Activated naive CD4-positive, alpha-beta T cell treated with anti-CD3 and anti-CD28 coated beads for 36 hours (primary cell): ENCODE measurements at regions not wholly inside any gene's neighbourhood (a gene's known extent, or its start where the extent isn't known, plus 50 kb on each side); places are given as distances from the start of the nearest gene placed in this dataset.

Experiments used
- CTCF ChIA-PET: fragments of 350-600 bp; sonication (Branson Sonifier 250); formaldehyde crosslinking; loops from one replicate; lab custom pipeline; 2021; ENCODE audit warnings: antibody characterized with exemption; lab: Charles Lee
- DNase-seq: peaks from one replicate; pipeline ENCODE4 v3.0.0-alpha.2; 2020
- H3K27ac Mint-ChIP-seq: one replicate; pipeline ENCODE4 v1.8.0; 2021; ENCODE audit warnings: mild to moderate bottlenecking, mixed read lengths
- H3K27me3 Mint-ChIP-seq: one replicate; pipeline ENCODE4 v1.8.0; 2021; ENCODE audit warnings: low read depth, mixed read lengths
- H3K36me3 Mint-ChIP-seq: one replicate; pipeline ENCODE4 v1.8.0; 2021; ENCODE audit warnings: low read depth, mixed read lengths
- H3K4me1 Mint-ChIP-seq: one replicate; pipeline ENCODE4 v1.8.0; 2021; ENCODE audit warnings: low read depth, mixed read lengths
- H3K4me3 Mint-ChIP-seq: one replicate; pipeline ENCODE4 v1.8.0; 2021; ENCODE audit warnings: mild to moderate bottlenecking, moderate library complexity, mixed read lengths
- H3K9me3 Mint-ChIP-seq: one replicate; pipeline ENCODE4 v1.8.0; 2021; ENCODE audit warnings: mixed read lengths
- intact Hi-C: fragments of 100-400 bp; cut with micrococcal nuclease; formaldehyde crosslinking; loops from one replicate; pipeline ENCODE4 v1.15.1; 2023

DNA sequence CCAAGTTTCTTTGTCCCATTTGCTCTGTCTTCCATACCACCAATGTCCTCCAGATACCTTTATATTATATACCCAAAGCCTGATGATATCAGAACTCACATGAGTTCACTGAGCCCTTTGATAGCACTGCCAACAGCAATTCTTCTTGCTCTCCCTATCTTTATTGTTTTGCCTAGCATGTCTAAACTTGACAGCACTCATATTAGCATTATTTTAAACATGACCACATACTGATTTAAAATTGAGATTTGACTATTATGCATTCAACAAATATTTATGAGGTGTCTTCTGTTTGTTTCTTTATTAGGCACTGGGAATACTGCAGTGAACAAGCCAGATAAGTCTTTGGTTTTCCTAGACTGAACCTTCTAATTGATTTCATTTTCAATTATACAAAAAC is 587.3 kb upstream of the GCFC2 start:
- Mint-ChIP-seq H3K36me3 (no peaks in the 10 kb centered on the region), H3K27me3 (no peaks in the 10 kb centered on the region), H3K9me3 (no peaks in the 10 kb centered on the region), H3K4me1 (no peaks in the 10 kb centered on the region), H3K27ac (no peak overlapping the region), H3K4me3 (no peak overlapping the region)
- no peak for DNase-seq
- CTCF ChIA-PET = no interaction called here
- intact Hi-C loops = no loop called here

DNA sequence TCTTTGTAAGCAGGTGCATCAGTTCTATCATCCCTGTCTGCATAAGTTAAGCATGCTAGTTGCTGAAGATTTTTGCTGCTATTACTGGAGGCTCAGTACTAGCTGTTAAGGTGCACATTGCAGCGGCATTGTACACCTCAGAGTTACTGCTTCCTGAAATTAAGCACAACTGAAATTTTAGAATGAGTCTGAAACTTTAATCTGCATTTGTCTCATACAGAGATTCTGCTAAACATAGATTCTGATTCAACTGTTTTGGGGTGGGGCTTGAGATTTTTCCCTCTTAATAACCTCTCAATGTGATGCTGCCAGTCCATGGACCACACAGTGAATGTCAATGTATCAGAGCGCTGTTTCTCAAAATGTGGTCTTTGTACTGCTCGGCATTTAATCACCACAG is 585.7 kb upstream of the GCFC2 start:
- DNase-seq = no peak
- Mint-ChIP-seq H3K4me3 (no peak overlapping the region), H3K4me1 (no peaks in the 10 kb centered on the region), H3K36me3 (no peaks in the 10 kb centered on the region), H3K27me3 (no peaks in the 10 kb centered on the region), H3K9me3 (no peaks in the 10 kb centered on the region), H3K27ac (no peak overlapping the region)
- intact Hi-C loops = no loop called here
- CTCF ChIA-PET = no interaction called here

DNA sequence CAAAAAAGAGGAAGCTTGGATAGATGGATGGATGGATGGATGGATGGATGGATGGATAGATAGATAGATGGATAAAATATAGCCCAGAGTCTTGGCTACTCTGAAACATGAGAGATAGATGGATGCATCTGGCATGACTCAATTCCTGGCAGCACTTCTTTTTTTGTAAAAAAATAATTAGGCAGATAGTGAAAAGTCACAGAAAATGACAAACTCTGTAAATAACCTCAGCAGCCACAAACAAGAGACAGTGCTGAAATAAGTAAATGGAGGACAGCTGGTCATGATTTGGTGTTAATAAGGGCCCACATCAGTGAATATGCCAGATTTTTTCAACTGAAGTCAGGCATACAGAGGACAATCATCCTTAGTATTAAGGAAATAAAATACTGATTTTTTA is 585.0 kb upstream of the GCFC2 start:
- Mint-ChIP-seq H3K9me3 (no peaks in the 10 kb centered on the region), H3K27me3 (no peaks in the 10 kb centered on the region), H3K27ac (no peak overlapping the region), H3K36me3 (no peaks in the 10 kb centered on the region), H3K4me1 (no peaks in the 10 kb centered on the region), H3K4me3 (no peak overlapping the region)
- CTCF ChIA-PET = no interaction called here
- DNase-seq = no peak
- intact Hi-C loops = no loop called here

DNA sequence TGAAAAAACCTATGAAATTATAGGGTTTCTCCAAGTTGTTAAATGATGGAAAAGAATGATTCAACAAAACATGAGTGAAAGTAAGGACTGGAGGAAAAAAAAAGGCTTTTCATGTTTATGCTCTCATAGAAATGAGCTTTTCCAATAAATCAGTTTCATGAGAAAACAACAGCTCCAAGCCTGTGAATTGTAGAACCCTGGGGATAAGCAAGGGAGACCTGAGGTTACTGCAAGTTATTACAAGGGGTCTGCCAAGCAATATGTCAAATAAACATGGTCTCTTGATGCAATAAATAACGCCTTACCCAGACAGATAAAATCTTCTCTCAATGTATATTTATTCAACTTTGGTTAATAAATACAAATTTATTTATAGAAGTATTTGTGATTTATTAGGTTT is 577.9 kb upstream of the GCFC2 start:
- no peak for DNase-seq
- no peaks in the 10 kb centered on the region for H3K9me3 Mint-ChIP-seq
- H3K4me3 Mint-ChIP-seq = no peak overlapping the region
- CTCF ChIA-PET = interaction anchor here (0.7 kb wide), 1 partner anchor 609 kb away, joined by 3 read pairs; no protein-coding TSS in a partner anchor
- H3K36me3 Mint-ChIP-seq = no peaks in the 10 kb centered on the region
- no peak overlapping the region for H3K27ac Mint-ChIP-seq
- intact Hi-C loops = no loop called here
- H3K4me1 Mint-ChIP-seq = no peaks in the 10 kb centered on the region
- H3K27me3 Mint-ChIP-seq = no peaks in the 10 kb centered on the region

DNA sequence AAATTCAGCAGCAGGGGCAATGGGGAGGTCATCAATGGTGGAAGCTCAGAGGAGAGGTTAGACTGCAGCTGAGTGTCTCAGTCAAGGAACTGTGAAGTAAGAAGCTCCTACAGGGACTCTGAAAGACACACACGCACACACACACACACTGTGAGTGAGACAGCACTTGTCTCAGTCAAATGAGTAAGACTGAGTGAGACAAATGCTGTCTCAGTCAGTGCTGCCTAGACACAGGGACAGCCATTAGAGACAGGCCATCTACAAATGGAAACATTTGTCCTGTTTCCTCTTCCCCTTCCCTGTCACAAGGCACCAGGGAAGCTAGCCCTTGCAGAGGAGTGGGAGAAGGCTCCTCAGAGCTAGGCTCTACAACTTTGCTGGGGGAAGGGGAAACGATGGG is 577.4 kb upstream of the GCFC2 start:
- CTCF ChIA-PET = interaction anchor here (0.7 kb wide), 1 partner anchor 609 kb away, joined by 3 read pairs; no protein-coding TSS in a partner anchor
- Mint-ChIP-seq H3K4me3 (no peak overlapping the region), H3K9me3 (no peaks in the 10 kb centered on the region), H3K36me3 (no peaks in the 10 kb centered on the region), H3K4me1 (no peaks in the 10 kb centered on the region), H3K27me3 (no peaks in the 10 kb centered on the region), H3K27ac (no peak overlapping the region)
- DNase-seq = no peak
- intact Hi-C loops = no loop called here

DNA sequence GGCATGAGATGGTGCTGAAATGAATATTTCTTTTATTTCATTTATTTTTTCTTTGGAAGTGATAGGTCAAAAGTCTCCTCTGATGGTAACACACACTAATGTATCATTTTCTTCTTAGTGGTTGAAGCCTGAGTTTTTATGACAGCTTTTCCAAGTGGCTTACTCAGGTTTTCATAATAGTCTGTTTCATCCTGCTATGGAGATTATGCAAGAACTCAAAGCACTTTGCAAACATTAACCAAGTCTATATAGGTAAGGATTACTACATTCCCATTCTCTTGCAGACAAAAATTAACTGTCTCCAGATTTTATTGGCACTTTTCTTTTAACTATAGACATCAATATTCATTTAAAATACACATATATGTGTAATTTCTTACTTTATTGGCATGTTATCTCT is 572.6 kb upstream of the GCFC2 start:
- CTCF ChIA-PET = no interaction called here
- Mint-ChIP-seq H3K4me1 (no peaks in the 10 kb centered on the region), H3K36me3 (no peaks in the 10 kb centered on the region), H3K4me3 (no peak overlapping the region), H3K27ac (no peak overlapping the region), H3K9me3 (no peaks in the 10 kb centered on the region), H3K27me3 (no peaks in the 10 kb centered on the region)
- no peak for DNase-seq
- intact Hi-C loops = no loop called here

DNA sequence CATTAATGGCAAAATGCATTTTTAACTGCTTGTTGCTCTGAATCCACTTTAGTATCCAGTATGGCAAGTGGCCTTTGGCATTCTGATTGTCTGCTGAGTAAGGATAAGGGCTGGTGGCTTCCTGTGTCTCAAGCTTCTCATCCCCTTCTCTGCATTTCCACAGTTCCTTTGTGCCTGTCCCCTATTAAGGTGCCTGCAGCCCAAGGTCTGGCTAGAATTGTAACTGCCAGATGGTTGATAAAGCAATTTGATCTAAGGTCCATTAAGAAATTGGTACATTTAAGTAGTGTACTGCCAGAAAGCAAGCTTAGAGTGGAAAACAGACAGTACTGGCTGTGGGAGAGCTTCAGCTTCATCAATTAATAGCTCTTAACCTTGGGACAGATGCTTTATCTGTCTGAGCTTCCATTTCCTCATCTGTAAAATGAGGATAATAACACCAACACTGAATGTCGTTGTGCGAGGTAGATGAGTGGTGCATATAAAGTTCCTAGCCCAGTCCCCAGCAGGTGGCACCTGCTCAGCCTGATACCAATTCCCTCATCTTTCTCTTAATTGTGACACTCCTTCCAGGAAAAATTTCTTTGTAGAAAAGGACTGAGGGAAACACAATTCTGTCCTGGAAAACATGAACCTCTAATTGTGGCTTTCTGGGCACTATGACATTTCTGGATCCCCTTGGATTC is 570.6 kb upstream of the GCFC2 start:
- Mint-ChIP-seq H3K9me3 (peaks cover under 1% of the 10 kb centered on the region), H3K27me3 (no peaks in the 10 kb centered on the region), H3K4me1 (no peaks in the 10 kb centered on the region), H3K36me3 (no peaks in the 10 kb centered on the region), H3K27ac (no peak overlapping the region), H3K4me3 (no peak overlapping the region)
- CTCF ChIA-PET = no interaction called here
- DNase-seq = no peak
- intact Hi-C loops = no loop called here

DNA sequence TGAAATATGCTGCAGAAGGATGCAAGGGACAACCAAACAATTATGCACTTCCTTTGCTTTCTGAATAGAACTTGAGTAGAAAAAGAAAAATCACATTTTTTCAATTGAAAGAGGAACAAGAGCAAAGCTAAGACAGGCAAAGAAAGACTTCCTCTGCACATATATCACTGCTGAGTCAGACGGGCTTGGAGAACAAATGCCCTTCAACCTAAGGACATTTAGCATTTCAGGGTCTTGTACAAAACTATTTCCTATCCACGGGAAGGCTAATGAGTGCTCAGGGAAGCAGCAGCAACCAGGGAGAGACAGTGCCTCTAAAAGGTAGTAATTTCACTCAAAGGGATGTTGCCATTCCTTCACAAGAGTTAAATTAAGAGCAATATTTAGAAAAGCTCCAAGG is 570.0 kb upstream of the GCFC2 start:
- no peak for DNase-seq
- intact Hi-C loops = no loop called here
- Mint-ChIP-seq H3K27me3 (no peaks in the 10 kb centered on the region), H3K36me3 (no peaks in the 10 kb centered on the region), H3K4me3 (no peak overlapping the region), H3K4me1 (no peaks in the 10 kb centered on the region), H3K9me3 (peaks cover 4% of the 10 kb centered on the region), H3K27ac (no peak overlapping the region)
- CTCF ChIA-PET = no interaction called here

DNA sequence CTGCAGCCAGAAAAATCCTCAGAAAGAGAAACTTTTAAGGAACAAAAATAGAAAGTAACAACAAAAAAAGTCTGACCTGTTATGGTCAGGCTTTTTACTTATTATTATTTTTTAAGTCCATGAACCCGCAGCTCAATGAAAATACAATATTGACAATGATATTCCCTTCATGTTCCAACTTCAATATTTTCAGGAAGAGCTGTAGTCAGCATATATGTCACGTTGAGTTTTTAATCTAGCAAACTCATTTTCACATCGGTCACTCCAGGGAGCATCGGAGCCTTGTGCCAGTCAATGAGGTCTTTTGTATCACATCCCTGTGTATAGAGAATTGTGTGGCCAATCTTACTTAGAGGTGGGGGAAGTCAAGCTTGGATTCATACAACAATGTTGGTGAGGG is 568.4 kb upstream of the GCFC2 start:
- Mint-ChIP-seq H3K4me3 (no peak overlapping the region), H3K27ac (no peak overlapping the region), H3K4me1 (no peaks in the 10 kb centered on the region), H3K36me3 (no peaks in the 10 kb centered on the region), H3K9me3 (peaks cover 4% of the 10 kb centered on the region), H3K27me3 (no peaks in the 10 kb centered on the region)
- DNase-seq = no peak
- CTCF ChIA-PET = interaction anchor here (0.7 kb wide), 1 partner anchor 837 kb away, joined by 3 read pairs; no protein-coding TSS in a partner anchor
- intact Hi-C loops = no loop called here

DNA sequence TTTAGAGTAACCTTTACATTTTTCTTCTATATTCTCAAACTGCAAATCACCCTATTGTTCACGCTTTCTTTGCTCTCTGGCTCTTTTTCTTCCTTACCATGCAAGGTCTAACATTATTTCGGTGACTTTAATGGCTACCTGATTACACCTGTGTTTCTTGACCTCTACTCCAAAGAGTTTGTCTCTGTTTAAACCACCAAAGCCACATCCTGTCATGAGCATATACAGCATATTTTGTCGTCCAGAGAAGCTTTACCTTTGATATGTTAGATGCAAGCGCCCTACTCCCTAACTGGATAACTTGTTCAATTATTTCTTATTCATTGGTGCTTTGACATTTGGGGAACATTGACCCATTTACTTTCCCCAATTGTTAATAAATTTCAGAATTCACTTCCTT is 565.1 kb upstream of the GCFC2 start:
- no peaks in the 10 kb centered on the region for H3K27me3 Mint-ChIP-seq
- no peak overlapping the region for H3K27ac Mint-ChIP-seq
- peaks cover 4% of the 10 kb centered on the region for H3K9me3 Mint-ChIP-seq
- intact Hi-C loops = no loop called here
- no peaks in the 10 kb centered on the region for H3K4me1 Mint-ChIP-seq
- CTCF ChIA-PET = interaction anchor here (0.6 kb wide), 1 partner anchor 389 kb away, joined by 3 read pairs; no protein-coding TSS in a partner anchor
- H3K36me3 Mint-ChIP-seq = no peaks in the 10 kb centered on the region
- H3K4me3 Mint-ChIP-seq = no peak overlapping the region
- DNase-seq = no peak

DNA sequence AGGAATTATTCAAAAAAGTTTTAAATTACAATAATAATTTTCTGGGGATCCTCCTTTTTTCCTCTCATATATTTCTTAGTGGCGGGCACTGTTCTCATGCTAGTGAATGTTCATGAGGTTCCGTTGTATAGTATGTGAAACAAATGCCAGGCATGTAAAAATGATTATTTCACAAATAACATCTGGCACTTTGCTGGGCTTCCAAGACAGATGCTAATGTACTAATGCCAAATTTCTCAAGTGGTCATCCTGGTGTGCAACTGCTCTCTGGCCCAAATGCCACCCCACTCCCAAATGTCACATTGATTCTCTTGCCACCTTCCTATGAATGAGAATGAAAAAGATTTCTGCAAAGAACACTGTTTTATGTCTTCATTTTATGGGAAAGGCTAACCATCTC is 564.0 kb upstream of the GCFC2 start:
- CTCF ChIA-PET = no interaction called here
- peaks cover 4% of the 10 kb centered on the region for H3K9me3 Mint-ChIP-seq
- no peaks in the 10 kb centered on the region for H3K27me3 Mint-ChIP-seq

DNA sequence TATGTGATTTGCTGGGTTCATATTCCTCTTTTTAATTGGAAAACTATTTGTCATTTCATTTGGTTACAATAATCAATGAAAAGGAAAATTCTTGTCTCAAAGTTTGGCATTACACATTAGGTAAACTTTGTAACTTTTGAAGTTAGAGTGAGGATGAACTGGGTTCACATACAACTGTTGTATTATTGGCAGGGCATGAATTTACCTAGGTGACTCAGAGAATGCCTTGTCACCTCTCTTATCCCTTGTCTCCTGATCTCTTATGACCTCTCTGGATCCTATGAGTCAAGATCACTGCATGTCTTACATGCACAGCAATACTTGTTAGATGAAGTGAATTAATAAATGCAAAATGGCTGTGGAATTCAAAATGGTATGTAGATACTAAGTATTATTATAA is 563.4 kb upstream of the GCFC2 start:
- no peak overlapping the region for H3K27ac Mint-ChIP-seq
- no peaks in the 10 kb centered on the region for H3K27me3 Mint-ChIP-seq
- intact Hi-C loops = no loop called here
- peaks cover 4% of the 10 kb centered on the region for H3K9me3 Mint-ChIP-seq
- no peaks in the 10 kb centered on the region for H3K4me1 Mint-ChIP-seq
- CTCF ChIA-PET = no interaction called here
- H3K4me3 Mint-ChIP-seq = no peak overlapping the region
- H3K36me3 Mint-ChIP-seq = no peaks in the 10 kb centered on the region
- no peak for DNase-seq

More for the DNA sequence above, 564.0 kb upstream of the GCFC2 start:
- intact Hi-C loops = no loop called here
- no peak overlapping the region for H3K4me3 Mint-ChIP-seq
- no peaks in the 10 kb centered on the region for H3K4me1 Mint-ChIP-seq
- no peak overlapping the region for H3K27ac Mint-ChIP-seq
- no peak for DNase-seq
- H3K36me3 Mint-ChIP-seq = no peaks in the 10 kb centered on the region

DNA sequence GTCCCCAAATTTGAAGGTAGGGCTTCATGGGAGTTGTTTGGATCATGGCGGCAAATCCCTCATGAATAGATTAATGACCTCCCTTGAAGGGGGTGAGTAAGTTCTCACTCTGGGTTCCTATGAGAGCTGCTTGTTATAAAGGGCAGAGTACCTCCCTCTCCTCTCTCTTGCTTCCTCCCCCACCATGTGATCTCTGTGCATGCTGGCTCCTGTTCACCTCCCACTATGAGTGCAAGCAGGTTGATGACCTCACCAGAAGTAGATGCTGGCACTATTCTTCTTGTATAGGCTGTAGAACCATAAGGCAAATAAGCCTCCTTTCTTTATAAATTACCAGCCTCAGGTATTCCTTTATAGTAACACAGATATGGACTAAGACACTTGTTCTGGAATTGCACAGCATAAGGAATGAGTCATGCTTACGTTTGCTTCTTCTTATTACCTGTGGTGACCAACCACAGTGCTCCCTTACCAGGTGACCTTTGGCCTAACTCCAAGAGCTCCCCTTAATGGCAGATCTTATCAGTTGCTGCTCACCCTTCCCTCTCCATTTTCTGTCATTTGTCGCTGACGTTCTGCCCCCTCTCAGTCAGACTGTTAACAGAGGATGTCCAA is 559.5 kb upstream of the GCFC2 start:
- H3K9me3 Mint-ChIP-seq = no peaks in the 10 kb centered on the region
- no peaks in the 10 kb centered on the region for H3K27me3 Mint-ChIP-seq
- DNase-seq = no peak
- H3K4me3 Mint-ChIP-seq = no peak overlapping the region
- intact Hi-C loops = no loop called here
- CTCF ChIA-PET = no interaction called here
- H3K27ac Mint-ChIP-seq = no peak overlapping the region
- H3K4me1 Mint-ChIP-seq = no peaks in the 10 kb centered on the region
- no peaks in the 10 kb centered on the region for H3K36me3 Mint-ChIP-seq
